ENCODE measurements at regions not wholly inside any gene's neighbourhood (a gene's known extent, or its start where the extent isn't known, plus 50 kb on each side); places are given as distances from the start of the nearest gene placed in this dataset.

DNA sequence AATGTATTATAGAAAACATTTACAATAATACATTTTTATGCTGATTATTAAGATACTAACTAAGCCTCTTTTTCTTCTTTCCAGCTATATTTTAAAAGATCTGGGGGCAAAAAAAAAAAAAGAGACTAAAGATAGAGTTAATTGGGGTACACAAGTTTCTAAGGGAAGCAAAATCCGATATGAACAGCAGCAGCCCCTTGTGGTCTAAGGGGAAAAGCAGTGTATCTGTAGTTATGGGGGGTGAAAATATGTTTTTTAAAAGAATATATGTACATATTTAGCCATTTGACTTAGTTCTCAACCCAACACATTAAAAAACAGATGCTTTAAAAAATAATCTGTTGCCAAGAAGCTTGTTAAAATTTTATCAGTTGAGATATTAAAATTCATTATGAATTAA lies 134.3 kb upstream of the POU5F2 start:
- H3K4me2 ChIP-seq (ENCODE audit: low read length), result no peak overlapping the region
- no peaks in the 10 kb centered on the region for H3K27me3 ChIP-seq (ENCODE audit: low read depth, low read length)
- no peaks in the 10 kb centered on the region for H4K20me1 ChIP-seq (ENCODE audit: insufficient read depth, low read length)
- H3K36me3 ChIP-seq (replicated peaks; ENCODE audit: low read depth, low read length), result no peaks in the 10 kb centered on the region
- no peak overlapping the region for H3K9ac ChIP-seq (ENCODE audit: low read length)
- H3K9me3 ChIP-seq (ENCODE audit: insufficient read depth, low read length), result no peaks in the 10 kb centered on the region
- H3K79me2 ChIP-seq (ENCODE audit: low read length), result no peaks in the 10 kb centered on the region
- no peak for TF ChIP-seq EZH2phosphoT487 (IDR thresholded peaks at IDR 0.05; ENCODE audit: low read depth)
- TF ChIP-seq, protein P1, sequence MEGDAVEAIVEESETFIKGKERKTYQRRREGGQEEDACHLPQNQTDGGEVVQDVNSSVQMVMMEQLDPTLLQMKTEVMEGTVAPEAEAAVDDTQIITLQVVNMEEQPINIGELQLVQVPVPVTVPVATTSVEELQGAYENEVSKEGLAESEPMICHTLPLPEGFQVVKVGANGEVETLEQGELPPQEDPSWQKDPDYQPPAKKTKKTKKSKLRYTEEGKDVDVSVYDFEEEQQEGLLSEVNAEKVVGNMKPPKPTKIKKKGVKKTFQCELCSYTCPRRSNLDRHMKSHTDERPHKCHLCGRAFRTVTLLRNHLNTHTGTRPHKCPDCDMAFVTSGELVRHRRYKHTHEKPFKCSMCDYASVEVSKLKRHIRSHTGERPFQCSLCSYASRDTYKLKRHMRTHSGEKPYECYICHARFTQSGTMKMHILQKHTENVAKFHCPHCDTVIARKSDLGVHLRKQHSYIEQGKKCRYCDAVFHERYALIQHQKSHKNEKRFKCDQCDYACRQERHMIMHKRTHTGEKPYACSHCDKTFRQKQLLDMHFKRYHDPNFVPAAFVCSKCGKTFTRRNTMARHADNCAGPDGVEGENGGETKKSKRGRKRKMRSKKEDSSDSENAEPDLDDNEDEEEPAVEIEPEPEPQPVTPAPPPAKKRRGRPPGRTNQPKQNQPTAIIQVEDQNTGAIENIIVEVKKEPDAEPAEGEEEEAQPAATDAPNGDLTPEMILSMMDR (IDR thresholded peaks at IDR 0.05; ENCODE audit: low read depth, low read length), result no peak
- H3K4me3 ChIP-seq (ENCODE audit: low read length), result no peak overlapping the region
- no peak overlapping the region for H3K27ac ChIP-seq (ENCODE audit: low read length)
- H2AFZ ChIP-seq (ENCODE audit: low read depth, low read length), result no peak overlapping the region
- no peaks in the 10 kb centered on the region for H3K4me1 ChIP-seq (ENCODE audit: low read length)

DNA sequence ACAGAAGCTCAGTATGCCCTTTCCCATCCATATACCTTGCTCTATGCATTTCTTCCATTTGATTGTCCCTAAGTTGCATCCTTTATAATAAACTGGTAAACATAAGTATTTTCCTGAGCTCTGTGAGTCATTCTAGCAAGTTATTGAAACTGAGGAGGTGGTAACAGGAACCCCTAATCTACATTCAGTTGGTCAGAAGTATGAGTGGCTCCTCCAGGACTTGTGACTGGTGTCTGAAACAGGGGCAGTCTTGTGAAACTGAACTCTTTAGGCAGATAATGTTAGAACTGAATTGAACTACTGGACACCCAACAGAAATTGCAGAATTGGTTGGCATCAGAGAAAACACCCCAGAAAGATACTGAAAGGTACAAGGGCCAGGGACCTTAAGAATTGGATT lies 133.1 kb upstream of the POU5F2 start:
- Histone ChIP-seq H3K79me2 (ENCODE audit: low read length) (no peaks in the 10 kb centered on the region), H3K9me3 (ENCODE audit: insufficient read depth, low read length) (no peaks in the 10 kb centered on the region), H3K9ac (ENCODE audit: low read length) (no peak overlapping the region), H3K27me3 (ENCODE audit: low read depth, low read length) (no peaks in the 10 kb centered on the region), H2AFZ (ENCODE audit: low read depth, low read length) (no peak overlapping the region), H3K4me2 (ENCODE audit: low read length) (no peak overlapping the region), H3K27ac (ENCODE audit: low read length) (no peak overlapping the region), H3K4me3 (ENCODE audit: low read length) (no peak overlapping the region), H4K20me1 (ENCODE audit: insufficient read depth, low read length) (no peaks in the 10 kb centered on the region), H3K36me3 (replicated peaks; ENCODE audit: low read depth, low read length) (no peaks in the 10 kb centered on the region), H3K4me1 (ENCODE audit: low read length) (no peaks in the 10 kb centered on the region)
- no peak for TF ChIP-seq EZH2phosphoT487 (IDR thresholded peaks at IDR 0.05; ENCODE audit: low read depth)
- TF ChIP-seq, protein P1 (IDR thresholded peaks at IDR 0.05; ENCODE audit: low read depth, low read length), result no peak

DNA sequence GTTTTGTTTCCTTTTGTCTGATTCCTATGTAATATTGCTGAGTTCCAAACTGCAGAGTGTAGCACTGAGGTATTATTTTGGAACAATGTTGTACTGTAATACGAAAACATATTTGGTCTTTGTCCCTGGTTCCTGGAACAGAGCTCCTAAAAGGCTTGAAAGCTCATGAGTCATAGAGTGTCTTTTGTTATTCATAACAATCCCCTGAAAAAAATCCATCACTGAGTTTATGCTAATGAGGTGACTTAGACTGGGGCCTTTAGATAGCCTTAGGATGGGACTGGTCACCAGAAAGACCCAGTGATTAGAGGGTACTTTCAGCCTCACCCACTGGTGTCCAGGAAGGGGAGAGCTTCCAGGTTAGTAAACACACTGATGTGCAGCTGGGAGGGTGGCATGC lies 132.7 kb upstream of the POU5F2 start:
- H3K27ac ChIP-seq (ENCODE audit: low read length), result no peak overlapping the region
- no peaks in the 10 kb centered on the region for H3K9me3 ChIP-seq (ENCODE audit: insufficient read depth, low read length)
- TF ChIP-seq EZH2phosphoT487 (IDR thresholded peaks at IDR 0.05; ENCODE audit: low read depth), result no peak
- TF ChIP-seq, protein P1 (IDR thresholded peaks at IDR 0.05; ENCODE audit: low read depth, low read length), result no peak
- no peaks in the 10 kb centered on the region for H3K27me3 ChIP-seq (ENCODE audit: low read depth, low read length)
- no peak overlapping the region for H2AFZ ChIP-seq (ENCODE audit: low read depth, low read length)
- H3K36me3 ChIP-seq (replicated peaks; ENCODE audit: low read depth, low read length), result no peaks in the 10 kb centered on the region
- H3K4me1 ChIP-seq (ENCODE audit: low read length), result no peaks in the 10 kb centered on the region
- no peak overlapping the region for H3K4me3 ChIP-seq (ENCODE audit: low read length)
- no peak overlapping the region for H3K9ac ChIP-seq (ENCODE audit: low read length)
- no peaks in the 10 kb centered on the region for H4K20me1 ChIP-seq (ENCODE audit: insufficient read depth, low read length)
- no peak overlapping the region for H3K4me2 ChIP-seq (ENCODE audit: low read length)
- no peaks in the 10 kb centered on the region for H3K79me2 ChIP-seq (ENCODE audit: low read length)

DNA sequence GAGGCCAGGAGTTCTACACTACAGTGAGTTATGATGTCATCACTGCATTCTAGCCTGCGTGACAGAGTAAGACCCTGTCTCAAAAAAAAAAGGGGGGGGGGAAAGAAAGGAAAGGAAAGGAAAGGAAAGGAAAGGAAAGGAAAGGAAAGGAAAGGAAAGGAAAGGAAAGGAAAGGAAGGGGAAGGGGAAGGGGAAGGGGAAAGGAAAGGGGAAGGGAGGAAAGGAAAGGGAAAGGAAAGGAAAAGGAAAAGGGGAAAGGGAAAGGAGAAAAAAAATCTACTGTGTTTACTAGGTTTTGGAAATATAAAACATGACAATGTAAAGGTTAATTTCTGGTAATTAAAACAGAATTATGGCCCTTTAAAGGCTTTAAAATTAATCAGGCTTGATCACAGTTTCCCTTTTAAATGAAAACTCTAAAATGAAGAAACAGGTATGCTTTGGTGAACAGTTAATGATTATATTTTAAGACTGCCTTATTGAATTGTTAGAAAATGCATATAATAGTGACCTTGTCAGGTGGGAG lies 131.9 kb upstream of the POU5F2 start:
- Histone ChIP-seq H3K27me3 (ENCODE audit: low read depth, low read length) (no peaks in the 10 kb centered on the region), H4K20me1 (ENCODE audit: insufficient read depth, low read length) (no peaks in the 10 kb centered on the region), H3K79me2 (ENCODE audit: low read length) (no peaks in the 10 kb centered on the region)

More for the DNA sequence above, 131.9 kb upstream of the POU5F2 start:
- Histone ChIP-seq H3K9ac (ENCODE audit: low read length) (no peak overlapping the region), H3K4me3 (ENCODE audit: low read length) (no peak overlapping the region), H3K9me3 (ENCODE audit: insufficient read depth, low read length) (no peaks in the 10 kb centered on the region), H3K36me3 (replicated peaks; ENCODE audit: low read depth, low read length) (no peaks in the 10 kb centered on the region), H3K27ac (ENCODE audit: low read length) (no peak overlapping the region), H2AFZ (ENCODE audit: low read depth, low read length) (no peak overlapping the region), H3K4me1 (ENCODE audit: low read length) (no peaks in the 10 kb centered on the region), H3K4me2 (ENCODE audit: low read length) (no peak overlapping the region)
- TF ChIP-seq, protein P1 (IDR thresholded peaks at IDR 0.05; ENCODE audit: low read depth, low read length), result no peak
- TF ChIP-seq EZH2phosphoT487 (IDR thresholded peaks at IDR 0.05; ENCODE audit: low read depth), result no peak
